Stimulated activated CD8-positive, alpha-beta memory T cell treated with anti-CD3 and anti-CD28 coated beads, Interleukin-4, amount 100 ng/mL, for 24 hours (primary cell): ENCODE measurements at regions not wholly inside any gene's neighbourhood (a gene's known extent, or its start where the extent isn't known, plus 50 kb on each side); places are given as distances from the start of the nearest gene placed in this dataset.

Source experiments
- DNase-seq: peaks from one replicate; pipeline ENCODE4 v3.0.0-alpha.2; 2020; ENCODE audit warnings: low read depth

- DNase-seq: no peak
Measured at GRCh38 chr3:107428051-107428858, 51.0 kb downstream of the CCDC54 start.

GRCh38 chr3:107429320-107430181 is 52.3 kb downstream of the CCDC54 start:
- peak; percentile 22 for DNase-seq

GRCh38 chr3:107430214-107430995 is 53.2 kb downstream of the CCDC54 start:
- no peak for DNase-seq

- DNase-seq: peak; percentile 20
Measured at GRCh38 chr3:107430996-107431245, 53.7 kb downstream of the CCDC54 start.

- DNase-seq: peak; percentile 11
Measured at GRCh38 chr3:107431246-107432012, 54.2 kb downstream of the CCDC54 start.

GRCh38 chr3:107432013-107432515 is 54.8 kb downstream of the CCDC54 start:
- no peak for DNase-seq

- no peak for DNase-seq
Measured at GRCh38 chr3:107432646-107433045, 55.4 kb downstream of the CCDC54 start.

- no peak for DNase-seq
Measured at GRCh38 chr3:107436029-107436428, 58.8 kb downstream of the CCDC54 start.

- DNase-seq: no peak
Measured at GRCh38 chr3:107438671-107439070, 61.4 kb downstream of the CCDC54 start.

- no peak for DNase-seq
Measured at GRCh38 chr3:107441617-107442016, 64.4 kb downstream of the CCDC54 start.

GRCh38 chr3:107443461-107443860 is 66.2 kb downstream of the CCDC54 start:
- no peak for DNase-seq

GRCh38 chr3:107446706-107447105 is 69.5 kb downstream of the CCDC54 start:
- DNase-seq: no peak

GRCh38 chr3:107450254-107450893 is 72.4 kb upstream of the BBX start:
- DNase-seq: no peak

- no peak for DNase-seq
Measured at GRCh38 chr3:107452436-107452835, 70.3 kb upstream of the BBX start.

GRCh38 chr3:107453504-107453903 is 69.3 kb upstream of the BBX start:
- no peak for DNase-seq

- DNase-seq: no peak
Measured at GRCh38 chr3:107455621-107456020, 67.1 kb upstream of the BBX start.

GRCh38 chr3:107456501-107456900 is 66.3 kb upstream of the BBX start:
- DNase-seq: no peak

- DNase-seq: no peak
Measured at GRCh38 chr3:107458871-107459270, 63.9 kb upstream of the BBX start.

- no peak for DNase-seq
Measured at GRCh38 chr3:107461721-107462120, 61.0 kb upstream of the BBX start.

GRCh38 chr3:107464037-107464436 is 58.7 kb upstream of the BBX start:
- DNase-seq: no peak

GRCh38 chr3:107465064-107465631 is 57.6 kb upstream of the BBX start:
- DNase-seq: no peak
